Activated CD4-positive, alpha-beta T cell treated with anti-CD3 and anti-CD28 coated beads, Interleukin-2, amount 50 U/mL, for 48 hours (primary cell): ENCODE measurements at regions not wholly inside any gene's neighbourhood (a gene's known extent, or its start where the extent isn't known, plus 50 kb on each side); places are given as distances from the start of the nearest gene placed in this dataset.
"Not testable (repeated sequence)": the region's sequence is repeated elsewhere in the genome, so short reads cannot be mapped to it uniquely, and the experiment has no call there.

Source experiments
- DNase-seq, 2 experiments: peaks; one replicate each; pipeline ENCODE4 v3.0.0-alpha.2; 2020

DNA sequence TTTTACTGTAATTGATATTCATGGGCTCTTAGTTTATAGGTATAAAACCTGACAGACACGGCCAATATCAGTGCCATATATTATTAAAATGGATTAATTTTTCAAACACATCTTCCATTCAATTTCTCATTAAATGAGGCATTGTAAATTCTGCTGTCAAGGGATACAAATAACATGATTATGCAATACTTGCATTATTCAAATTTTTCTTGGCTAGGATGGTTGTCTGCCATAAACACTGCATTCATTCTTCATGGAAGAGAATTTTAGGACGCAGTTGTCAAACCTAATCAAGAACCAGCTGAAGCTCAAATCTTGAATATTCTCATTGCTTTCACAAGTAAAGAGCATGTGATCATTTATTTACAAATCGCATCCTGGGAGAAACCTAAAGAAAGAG is 255.6 kb downstream of the RDH14 start:
- DNase-seq = no peak

DNA sequence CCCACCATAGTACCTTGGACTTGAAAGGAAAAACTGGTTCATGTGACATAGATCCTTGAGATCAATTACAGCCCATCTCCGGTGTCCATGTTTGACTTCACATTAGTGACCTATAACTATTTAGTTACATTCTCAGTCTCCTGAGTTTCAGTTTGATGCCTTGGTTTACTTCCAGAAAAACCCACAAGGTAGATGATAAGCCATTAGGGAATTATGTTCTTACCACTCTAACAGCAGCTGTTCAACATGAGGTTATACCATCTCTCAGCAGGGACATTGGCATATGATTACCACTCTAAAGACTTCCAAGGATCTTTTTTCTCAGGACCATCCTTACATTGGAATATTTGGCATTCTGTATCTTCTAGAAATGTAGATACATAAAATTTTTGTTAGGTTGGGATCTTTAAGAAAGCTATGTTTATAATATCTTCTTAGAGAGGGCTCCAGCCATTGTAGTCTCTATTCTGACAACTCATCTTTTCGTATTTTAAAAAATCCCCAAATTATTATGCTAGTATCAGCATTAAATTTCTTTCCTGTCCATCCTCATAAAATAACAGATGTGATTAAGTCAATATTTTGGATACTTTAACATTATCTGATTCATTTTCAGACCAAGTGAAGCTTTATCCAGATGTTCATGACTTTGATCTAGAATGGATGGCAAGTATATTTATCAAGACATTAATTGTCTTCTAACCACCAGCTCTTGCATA is 258.9 kb downstream of the RDH14 start:
- DNase-seq = no peak

DNA sequence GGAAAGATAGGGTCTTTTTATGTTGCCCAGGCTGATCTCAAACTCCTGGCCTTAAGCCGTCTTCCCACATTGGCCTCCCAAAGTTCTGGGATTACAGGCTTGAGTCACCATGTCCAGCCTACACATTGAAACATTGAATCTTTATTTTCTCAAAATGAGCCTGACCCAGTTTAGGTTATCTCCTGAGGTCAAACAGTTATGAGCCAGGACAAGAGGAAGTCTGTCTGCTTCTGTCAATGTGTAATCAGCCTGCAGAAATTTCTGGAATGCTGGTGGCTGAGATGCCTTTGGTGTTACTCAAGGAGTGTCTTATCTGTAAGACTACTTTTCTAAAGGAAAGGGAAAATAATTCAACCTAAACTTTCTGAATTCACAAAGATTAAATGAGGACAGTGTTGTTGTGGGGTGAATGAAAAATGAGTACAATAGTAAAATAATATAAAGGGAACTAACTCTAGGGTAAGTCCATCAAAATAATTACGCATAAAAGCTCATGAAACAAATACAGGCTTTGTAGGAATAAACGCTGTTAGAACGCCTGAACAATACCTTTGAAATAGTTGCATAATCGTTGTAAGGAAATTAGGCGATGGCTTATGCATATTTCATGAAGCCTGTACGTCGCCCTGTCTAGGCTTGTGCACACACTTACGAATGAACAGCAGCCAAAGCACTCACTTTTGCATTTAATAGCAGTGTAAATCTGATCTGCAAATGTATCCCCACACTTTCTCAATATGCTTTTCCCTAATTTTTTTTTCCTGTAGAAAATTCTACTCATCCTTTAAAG is 260.8 kb downstream of the RDH14 start:
- no peak for DNase-seq

DNA sequence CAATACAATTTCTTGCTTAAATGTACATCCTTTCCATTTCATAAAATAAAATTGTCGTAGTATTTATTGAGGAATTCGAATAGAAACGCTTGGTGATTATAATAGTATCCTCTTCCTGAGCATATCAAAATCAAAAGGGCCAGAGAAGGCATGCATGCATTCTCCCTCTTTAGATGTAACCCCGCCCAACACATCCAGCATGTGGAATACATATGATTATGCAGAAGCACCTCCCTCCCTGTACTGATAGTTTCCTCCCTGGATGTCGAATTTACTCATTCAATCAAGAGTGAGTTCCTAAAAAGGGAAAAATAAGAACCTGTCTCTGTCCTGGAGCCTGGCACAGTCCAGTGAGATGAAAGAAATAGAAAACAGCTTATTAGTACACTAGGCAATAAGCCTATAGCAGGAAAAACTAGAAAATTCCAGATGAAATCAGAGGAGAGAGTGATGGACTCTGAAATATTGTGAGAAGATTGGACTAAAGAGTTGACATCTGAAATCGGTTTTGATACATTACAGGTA is 262.9 kb downstream of the RDH14 start:
- no peak for DNase-seq

DNA sequence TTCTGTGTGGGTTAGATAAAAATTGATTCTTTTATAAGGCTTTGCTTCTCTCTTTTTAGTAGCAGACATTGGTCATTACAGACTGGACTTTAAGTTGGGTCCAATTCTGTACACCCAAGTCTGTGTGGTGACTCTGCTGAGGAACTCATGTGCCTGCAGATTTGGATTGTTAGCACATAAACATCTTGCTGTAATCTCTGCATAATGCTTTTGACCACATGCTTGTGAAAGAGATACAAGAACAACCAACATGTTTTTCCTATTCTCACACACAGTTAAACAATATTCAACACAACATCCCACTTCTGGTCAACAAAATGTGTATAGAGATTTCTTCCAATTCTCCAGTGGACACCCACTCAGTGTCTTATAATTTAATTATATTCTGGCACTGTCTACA is 270.1 kb downstream of the RDH14 start:
- DNase-seq = no peak

DNA sequence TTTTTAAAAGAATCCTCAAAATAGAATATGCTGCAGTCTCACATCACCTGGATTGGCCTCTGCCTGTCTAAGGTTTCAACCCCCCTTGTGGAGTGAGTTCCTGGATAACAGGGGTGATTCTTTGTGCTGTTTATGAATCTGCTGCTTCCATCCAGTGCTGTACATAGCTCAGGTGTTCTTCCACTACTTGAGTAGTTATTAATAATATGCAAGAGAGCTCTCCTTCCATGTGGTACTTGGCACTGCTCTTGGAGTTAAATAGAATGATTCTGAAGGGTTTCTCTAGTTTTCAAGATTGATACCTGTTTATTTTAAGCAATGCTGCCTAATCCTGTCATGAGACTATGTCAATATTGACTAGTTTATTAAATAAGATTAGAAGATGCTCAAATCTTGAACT is 273.6 kb downstream of the RDH14 start:
- no peak for DNase-seq

DNA sequence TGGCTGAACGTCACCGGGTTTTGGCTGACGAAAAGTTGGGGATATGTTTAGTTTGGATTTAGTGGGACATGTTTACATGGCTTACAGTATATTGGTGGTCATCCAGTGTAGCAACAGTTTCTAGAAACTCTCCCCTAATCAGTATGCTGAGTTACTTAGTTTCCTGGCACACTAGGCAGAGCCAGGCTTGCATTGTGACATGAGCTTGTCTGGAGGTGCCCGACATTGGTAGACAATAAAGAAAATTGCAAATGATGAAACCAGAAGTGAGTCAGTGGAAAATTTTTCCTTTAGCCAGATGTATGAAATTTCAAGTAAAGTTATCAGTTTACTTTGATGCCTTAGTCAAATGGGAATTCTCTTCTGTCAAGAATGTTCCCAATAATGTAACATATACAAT is 276.1 kb downstream of the RDH14 start:
- no peak for DNase-seq

DNA sequence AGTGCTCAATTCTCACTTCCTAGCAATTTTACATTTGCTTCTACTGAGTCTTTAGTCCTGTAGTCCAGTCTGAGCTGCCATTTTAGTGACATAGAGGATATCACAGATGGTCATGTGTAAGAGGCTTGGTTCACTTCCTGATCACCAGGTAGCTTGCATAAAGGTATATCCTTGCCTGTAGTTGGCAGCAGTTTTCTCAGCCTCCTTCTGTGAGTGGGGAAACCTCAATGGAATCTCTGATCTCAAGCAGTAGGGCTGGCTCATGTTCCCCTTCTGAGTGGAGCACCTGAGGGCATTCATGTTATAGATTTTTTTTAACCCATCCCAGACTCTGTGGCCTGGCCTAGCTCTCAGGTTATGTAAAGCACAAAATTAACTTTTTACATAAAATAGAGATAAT is 278.4 kb downstream of the RDH14 start:
- DNase-seq = no peak

DNA sequence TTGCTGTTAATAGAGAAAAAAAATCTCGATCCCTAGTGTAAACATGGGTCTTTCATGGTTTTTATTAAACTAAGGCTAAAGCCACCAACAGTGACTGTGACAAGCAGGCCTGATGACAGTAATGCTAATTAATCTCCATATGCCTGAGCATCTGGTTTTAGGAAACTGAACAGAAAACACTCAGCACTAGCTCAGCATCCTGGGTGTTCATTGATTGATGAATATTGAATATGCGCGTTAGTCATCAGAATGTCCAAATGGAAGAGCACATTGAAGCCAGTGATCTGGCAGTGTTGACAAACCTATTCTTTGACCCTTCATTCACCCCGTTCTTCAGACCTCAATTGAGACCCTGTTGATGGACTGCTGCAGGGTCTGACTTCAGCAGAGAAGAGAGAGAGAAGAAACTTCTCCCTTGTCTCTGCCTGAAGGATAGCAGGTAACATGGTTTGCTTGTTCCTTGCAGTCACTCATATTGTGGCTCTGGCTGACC is 283.8 kb downstream of the RDH14 start:
- no peak for DNase-seq

DNA sequence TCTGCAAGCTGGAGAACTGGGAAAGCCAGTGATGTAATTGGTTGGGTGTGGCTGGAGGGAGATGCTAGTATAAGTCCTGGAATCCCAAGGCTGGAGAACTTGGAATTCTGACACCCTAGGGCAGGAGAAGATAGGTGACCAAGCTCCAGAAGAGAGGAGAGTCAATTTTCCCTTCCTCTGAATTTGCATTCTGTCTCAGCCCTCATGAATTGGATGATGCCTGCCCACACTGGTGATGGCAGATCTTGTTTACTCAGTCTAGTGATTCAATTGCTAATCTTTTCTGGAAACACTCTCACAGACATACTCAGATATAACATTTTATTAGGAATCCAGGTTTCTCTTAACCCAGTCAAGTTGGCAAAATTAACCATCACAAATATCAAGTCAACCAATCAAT is 287.2 kb downstream of the RDH14 start:
- DNase-seq = no peak

DNA sequence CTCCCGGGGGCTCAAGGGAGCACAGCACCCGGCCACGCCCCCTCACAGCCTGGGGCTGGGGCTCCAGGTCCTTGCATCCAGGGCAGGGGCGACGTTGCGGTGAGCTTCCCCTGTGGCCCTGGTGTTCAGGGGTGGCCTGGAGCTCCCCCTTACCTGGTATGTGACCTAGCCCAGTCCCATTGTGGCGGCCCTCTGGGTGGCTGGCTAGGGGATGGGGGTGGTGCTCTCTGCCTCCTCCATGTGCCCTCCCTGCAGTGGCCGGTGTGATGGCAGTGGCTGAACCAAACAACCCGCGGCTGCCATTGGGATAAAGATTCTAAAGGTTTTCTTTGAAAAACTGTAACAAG is 288.3 kb downstream of the RDH14 start:
- DNase-seq = no peak

DNA sequence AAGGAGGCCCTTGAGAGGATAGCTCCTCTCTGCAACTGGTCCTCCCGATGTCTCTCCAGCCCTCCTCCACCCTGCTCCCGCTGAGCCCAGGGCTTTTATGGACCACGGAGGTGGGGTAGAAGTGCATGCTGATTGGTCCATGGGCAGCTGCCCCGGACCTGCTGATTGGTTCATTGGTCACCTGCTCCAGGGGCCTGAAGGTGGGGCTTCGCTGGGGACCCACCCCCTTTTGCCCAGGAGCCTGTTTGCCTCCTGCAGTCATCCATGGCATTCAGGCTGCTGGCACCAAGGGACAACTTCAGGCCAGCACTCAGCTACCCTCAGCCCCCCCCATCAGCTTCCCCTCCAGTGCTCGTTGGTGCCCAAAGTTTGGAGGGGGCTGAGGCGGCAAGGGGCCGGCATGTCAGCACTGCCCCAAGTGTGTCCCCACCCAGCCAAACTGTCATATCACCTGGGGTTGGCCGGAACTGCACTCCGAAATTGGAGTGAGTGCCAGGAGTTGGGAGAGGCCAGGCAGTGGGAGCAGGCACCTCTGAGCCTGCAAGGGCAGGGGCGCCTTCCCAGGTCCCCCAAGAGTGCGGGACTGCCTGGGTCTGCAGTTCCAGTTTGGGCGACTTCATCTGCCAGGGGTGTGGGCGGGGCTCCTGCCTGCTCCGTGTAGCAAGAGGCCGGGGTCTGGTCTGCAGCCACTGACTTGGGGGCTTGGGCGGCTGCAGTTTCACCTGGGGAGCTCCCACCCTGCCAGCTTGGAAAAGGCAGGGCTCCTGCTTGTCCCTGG is 288.9 kb downstream of the RDH14 start:
- no peak for DNase-seq

DNA sequence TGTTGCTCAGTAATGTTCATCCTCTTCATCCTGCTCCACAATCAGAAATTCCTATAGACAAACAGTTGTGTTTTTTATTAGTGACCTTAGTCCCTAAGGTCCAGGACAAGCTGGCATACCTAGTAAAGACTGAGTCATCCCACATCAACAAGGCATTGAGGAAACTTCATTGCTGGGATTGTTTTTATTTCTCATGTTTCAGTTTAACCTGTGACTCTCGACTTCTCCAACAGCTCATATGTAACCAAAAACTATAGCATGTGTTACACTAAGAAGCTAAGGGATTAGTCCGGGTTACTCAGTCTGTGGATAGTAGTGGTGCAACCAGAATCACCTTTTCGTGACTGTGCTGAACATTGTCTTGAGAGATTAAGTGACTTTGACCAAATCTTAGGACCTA is 292.1 kb downstream of the RDH14 start:
- DNase-seq = no peak

DNA sequence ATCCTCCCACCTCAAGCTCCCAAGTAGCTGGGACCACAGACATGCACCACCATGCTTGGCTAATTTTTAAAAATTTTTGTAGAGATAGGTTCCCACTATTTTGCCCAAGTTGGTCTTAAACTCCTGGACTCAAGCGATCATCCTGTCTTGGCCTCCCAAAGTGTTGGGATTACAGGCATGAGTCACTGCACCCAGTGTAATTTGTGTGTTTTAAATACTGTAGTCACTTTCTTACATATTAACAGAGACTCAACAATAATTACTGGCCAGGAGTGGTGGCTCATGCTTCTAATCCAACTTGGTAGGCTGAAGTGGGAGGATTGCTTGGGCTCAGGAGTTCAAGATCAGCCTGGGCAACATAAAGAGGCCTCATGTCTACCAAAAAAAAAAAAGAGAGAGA is 293.0 kb downstream of the RDH14 start:
- DNase-seq = no peak

DNA sequence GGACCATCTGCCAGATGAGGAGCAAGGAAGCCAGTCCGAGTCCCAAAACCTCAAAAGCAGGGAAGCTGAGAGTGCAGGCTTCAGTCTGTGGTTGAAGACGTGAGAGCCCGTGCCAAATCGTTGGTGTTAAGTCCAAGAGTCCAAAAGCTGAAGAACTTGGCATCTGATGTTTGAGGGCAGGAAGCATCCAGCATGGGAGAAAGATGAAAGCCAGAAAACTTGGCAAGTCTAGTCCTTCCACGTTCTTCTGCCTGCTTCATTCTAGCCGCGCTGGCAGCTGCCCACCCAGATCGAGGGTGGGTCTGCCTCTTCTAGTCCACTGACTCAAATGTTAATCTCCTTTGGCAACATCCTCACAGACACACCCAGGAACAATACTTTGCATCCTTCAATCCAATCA is 293.8 kb downstream of the RDH14 start:
- not testable (repeated sequence) for DNase-seq

DNA sequence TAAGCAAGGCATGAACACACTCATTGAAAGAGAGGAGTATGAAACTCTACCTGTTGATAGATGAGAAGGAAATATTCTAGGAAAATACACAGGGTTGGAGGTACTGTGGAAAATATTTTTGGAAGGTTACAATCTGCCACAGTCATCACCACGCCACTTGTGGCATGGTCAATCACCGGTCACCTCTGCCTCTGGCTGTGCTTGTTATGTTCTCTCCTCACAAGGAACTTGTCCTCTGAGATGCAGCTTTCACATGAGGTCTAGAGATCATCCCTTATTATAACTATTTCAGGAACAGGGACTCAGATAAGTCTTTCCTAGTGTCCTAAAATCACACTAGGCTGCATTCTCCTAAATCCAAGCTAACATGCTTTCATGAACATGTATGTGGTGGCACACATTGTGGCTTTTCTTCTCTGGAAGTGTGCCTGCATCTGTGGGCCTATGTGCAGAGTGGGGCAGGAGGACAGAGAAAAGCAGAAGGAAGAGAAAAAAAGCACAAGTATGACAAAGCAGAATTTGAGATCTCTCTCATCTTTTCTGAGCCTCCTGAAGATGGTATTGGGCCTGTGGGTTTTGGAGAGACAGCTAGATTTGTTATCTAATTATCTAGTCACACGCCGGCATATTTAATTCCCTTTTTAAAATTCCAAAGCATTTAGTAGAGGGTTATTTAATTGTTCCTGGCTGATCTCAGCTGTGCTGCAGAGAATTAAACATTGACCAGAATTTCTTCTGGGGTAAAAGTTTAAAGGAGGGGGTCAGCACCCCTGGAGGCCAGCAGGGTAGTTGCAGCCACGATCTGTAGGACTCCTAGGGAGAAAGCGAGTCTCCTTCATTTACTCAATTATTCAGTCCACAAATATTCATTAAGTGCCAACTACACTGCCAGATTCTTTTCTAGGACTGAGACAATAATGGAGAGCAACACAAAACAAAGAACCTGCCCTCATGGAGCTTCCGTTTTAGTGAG is 294.6 kb downstream of the RDH14 start:
- no peak for DNase-seq

DNA sequence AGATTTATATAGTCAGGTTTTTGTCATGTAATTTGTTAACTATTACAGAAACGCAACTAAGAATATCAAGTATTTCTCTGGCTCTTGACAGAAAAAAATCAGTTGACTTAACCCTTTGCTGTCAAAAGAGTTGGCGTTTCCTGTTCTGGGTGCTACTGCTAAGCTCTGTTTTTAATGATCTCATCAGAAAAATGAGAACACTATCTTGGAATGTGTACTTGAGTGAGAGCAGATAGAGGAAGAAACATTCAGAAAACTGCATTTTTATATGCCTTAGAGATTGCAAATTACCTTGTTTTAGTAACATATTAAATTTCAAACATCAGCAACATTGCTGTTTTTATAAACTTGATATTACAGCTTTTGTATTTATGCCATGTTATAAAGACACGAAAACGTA is 297.9 kb downstream of the RDH14 start:
- DNase-seq = no peak

DNA sequence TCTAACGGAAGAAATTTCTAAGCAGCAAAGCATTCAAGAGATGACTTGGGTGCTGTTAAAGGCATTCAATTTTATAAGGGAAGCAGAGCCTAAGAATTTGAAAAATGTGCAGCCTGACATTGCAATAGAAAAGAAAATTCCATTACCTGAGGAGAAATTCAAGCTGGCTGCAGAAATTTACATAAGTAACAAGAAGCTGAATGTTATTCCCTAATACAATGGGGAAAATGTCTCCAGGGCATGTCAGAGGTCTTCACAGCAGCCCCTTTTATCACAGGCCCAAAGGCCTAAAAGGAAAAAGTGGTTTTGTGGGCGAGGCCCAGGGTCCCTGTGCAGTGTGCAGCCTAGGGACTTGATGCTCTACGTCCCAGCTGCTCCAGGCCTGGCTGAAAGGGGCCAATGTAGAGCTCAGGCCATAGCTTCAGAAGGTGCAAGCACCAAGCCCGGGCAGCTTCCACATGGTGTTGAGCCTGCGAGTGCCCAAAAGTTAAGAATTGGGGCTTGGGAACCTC is 306.7 kb downstream of the RDH14 start:
- DNase-seq = no peak

DNA sequence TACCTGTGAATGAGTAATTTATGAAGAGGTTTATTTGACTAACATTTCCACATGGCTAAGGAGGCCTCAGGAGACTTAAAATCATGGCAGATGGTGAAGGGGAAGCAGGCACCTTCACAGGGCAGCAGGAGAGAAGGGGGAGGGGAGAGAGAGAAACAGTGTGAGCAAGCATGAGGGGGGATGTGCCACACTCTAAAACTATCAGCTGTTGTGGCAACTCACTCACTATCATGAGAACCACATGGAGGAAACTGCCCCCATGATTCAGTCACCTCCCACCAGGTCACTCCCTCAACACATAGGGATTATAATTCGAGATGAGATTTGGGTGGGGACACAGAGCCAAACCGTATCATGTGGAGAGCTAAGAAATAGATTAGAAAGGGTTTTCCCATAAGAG is 309.0 kb downstream of the RDH14 start:
- DNase-seq = no peak

DNA sequence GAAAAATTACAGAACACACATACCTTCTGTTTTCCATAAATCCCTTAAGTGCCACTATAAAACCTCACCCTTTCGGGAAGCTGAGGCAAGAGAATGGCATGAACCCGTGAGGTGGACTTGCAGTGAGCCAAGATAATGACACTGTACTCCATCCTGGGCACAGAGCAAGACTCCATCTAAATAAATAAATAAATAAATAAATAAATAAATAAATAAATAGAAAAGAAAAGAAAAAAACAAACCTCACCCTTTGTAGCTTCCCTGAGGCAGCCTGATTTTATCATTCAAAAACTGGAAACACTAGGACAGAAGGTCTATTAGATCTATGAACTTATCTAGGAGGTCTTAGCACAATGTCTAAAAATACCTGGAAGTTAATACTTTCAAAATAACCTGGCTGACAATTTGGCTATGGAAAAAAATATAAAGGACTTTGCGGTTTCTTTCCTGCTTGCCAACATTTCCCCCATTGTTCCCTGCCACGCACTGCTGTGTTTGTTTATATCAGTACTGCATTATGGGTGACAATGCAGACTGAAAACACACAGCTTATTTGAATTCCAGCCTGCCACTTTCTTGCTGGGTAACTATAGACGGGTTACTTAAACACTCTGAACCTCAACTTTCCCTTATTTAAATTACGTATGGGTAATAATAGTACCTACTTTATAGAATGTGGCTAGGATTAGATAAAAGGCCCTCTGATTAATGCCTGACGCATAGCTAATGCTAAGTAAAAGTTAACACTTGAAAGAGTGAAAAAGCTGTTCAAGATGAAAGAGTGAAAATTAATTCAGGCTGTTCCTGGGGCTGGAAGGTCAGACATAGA is 313.0 kb downstream of the RDH14 start:
- no peak for DNase-seq

DNA sequence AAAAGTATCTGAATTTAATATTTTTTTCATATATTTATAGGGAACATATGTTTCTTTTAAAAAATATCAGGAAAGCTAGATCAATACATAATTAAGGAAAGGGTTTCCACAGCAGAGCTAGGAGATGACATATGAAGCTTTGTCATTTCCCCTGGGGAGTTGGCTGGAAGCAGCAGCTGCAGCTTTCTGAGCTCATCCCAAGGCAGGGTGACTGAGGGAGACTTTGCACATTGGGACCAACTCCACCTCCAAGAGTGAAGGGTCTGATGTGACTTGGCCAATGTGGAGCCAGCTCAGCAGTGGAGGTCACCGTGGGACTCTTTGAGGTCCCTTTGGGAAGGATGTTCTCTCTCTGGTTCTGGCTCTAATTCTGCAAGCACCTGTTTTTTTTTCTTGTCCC is 315.1 kb downstream of the RDH14 start:
- DNase-seq = no peak
